H1 (cell line): ENCODE measurements at regions not wholly inside any gene's neighbourhood (a gene's known extent, or its start where the extent isn't known, plus 50 kb on each side); places are given as distances from the start of the nearest gene placed in this dataset.

Experiments
- CTCF ChIA-PET: fragments of 300-600 bp; sonication (Branson Sonifier 250); formaldehyde crosslinking; loops from one replicate; lab custom pipeline; 2021; ENCODE audit not compliant: partially characterized antibody; lab: Charles Lee
- POLR2A ChIA-PET: fragments of 300-600 bp; sonication (Branson Sonifier 250); formaldehyde crosslinking; loops from one replicate; lab custom pipeline; 2021; ENCODE audit warnings: inconsistent platforms; ENCODE audit not compliant: partially characterized antibody; lab: Charles Lee
- DNase-seq, 2 experiments: peaks; one replicate each; pipeline versions ENCODE4 v3.0.0 to v3.0.0-alpha.2; 2010 to 2022; ENCODE audit warnings: low spot score in 2 of 2, low read depth in 1 of 2, mixed read lengths in 1 of 2
- FAIRE-seq: peaks from 2 replicates; lab custom pipeline; 2011; peaks lifted over from hg19 to GRCh38; lab: Jason Lieb, UNC
- H2AFZ ChIP-seq: 2 replicates; pipeline ENCODE4 v1.8.1; 2012; ENCODE audit warnings: low read length, inconsistent platforms
- H2AK5ac ChIP-seq: 2 replicates; pipeline ENCODE4 v1.6.1; 2013; ENCODE audit warnings: low read depth, low read length
- H2BK120ac ChIP-seq: replicated peaks from 2 replicates; pipeline ENCODE3; 2013; ENCODE audit warnings: low read depth, low read length, inconsistent platforms
- H2BK12ac ChIP-seq: 2 replicates; pipeline ENCODE4 v1.6.1; 2013; ENCODE audit warnings: low read depth, low read length
- H2BK15ac ChIP-seq: 2 replicates; pipeline ENCODE4 v1.6.1; 2013; ENCODE audit warnings: low read length
- H2BK20ac ChIP-seq: 2 replicates; pipeline ENCODE4 v1.6.1; 2013; ENCODE audit warnings: low read length
- H2BK5ac ChIP-seq: 2 replicates; pipeline ENCODE4 v1.6.1; 2013; ENCODE audit warnings: low read depth, low read length
- H3K14ac ChIP-seq: 2 replicates; pipeline ENCODE4 v1.6.1; 2013; ENCODE audit warnings: inconsistent platforms; ENCODE audit not compliant: insufficient read length
- H3K18ac ChIP-seq: 2 replicates; pipeline ENCODE4 v1.6.1; 2013; ENCODE audit warnings: low read length; ENCODE audit errors: extremely low read depth
- H3K23ac ChIP-seq: 2 replicates; pipeline ENCODE4 v1.6.1; 2013; ENCODE audit warnings: inconsistent platforms; ENCODE audit not compliant: insufficient read length
- H3K23me2 ChIP-seq: 2 replicates; pipeline ENCODE4 v1.6.1; 2013; ENCODE audit warnings: low read depth, low read length
- H3K27ac ChIP-seq: 2 replicates; pipeline ENCODE4 v1.6.1; 2011; ENCODE audit warnings: low read depth, low read length, inconsistent platforms
- H3K27me3 ChIP-seq, 4 experiments: replicated peaks in 1 of 4; 1 replicate in 1 of 4; 2 replicates in 3 of 4; pipeline versions ENCODE4 v1.6.1 to v1.8.1; 2011 to 2013; ENCODE audit warnings: low read length in 3 of 4, mild to moderate bottlenecking in 3 of 4, inconsistent platforms in 2 of 4, mixed read lengths in 2 of 4, moderate library complexity in 1 of 4; ENCODE audit not compliant: control insufficient read depth in 3 of 4, insufficient read depth in 3 of 4; ENCODE audit errors: extremely low read depth in 1 of 4
- H3K36me3 ChIP-seq, 4 experiments: 2 replicates each; pipeline versions ENCODE4 v1.6.1 to v1.8.1; 2011 to 2013; ENCODE audit warnings: mild to moderate bottlenecking in 4 of 4, low read length in 3 of 4, moderate library complexity in 2 of 4, control low read depth in 1 of 4, inconsistent platforms in 1 of 4; ENCODE audit not compliant: insufficient read depth in 4 of 4, control insufficient read depth in 2 of 4
- H3K4ac ChIP-seq: replicated peaks from 2 replicates; pipeline ENCODE3; 2013; ENCODE audit warnings: low read length, low read depth, mixed read lengths, inconsistent platforms; ENCODE audit not compliant: insufficient read length
- H3K4me1 ChIP-seq, 4 experiments: replicated peaks in 1 of 4; 1 replicate in 1 of 4; 2 replicates in 3 of 4; pipeline versions ENCODE4 v1.6.1 to v1.8.1; 2011 to 2013; ENCODE audit warnings: low read length in 3 of 4, inconsistent platforms in 2 of 4, mixed read lengths in 1 of 4; ENCODE audit not compliant: insufficient read depth in 4 of 4, control insufficient read depth in 3 of 4
- H3K4me2 ChIP-seq, 2 experiments: 2 replicates each; pipeline versions ENCODE4 v1.6.1 to v1.8.1; 2011 to 2013; ENCODE audit warnings: low read depth in 2 of 2, low read length in 2 of 2, control low read depth in 1 of 2, inconsistent platforms in 1 of 2, mild to moderate bottlenecking in 1 of 2; ENCODE audit not compliant: insufficient read depth in 1 of 2
- H3K4me3 ChIP-seq, 4 experiments: fragments of 200-600, 300-600 bp in 1 of 4; sonication (generic), shearing (Covaris generic), sonication (Bioruptor Twin) in 1 of 4; 2 replicates each; pipeline versions ENCODE4 v1.5.1 to v1.8.1; 2011 to 2016; ENCODE audit warnings: low read length in 4 of 4, low read depth in 3 of 4, control low read depth in 2 of 4, inconsistent platforms in 2 of 4, mild to moderate bottlenecking in 2 of 4, mixed read lengths in 1 of 4, moderate library complexity in 1 of 4; ENCODE audit not compliant: insufficient read depth in 2 of 4; ENCODE audit errors: extremely low read depth in 1 of 4
- H3K56ac ChIP-seq: replicated peaks from 2 replicates; pipeline ENCODE3; 2013; ENCODE audit warnings: low read depth, mild to moderate bottlenecking, mixed read lengths, low read length, inconsistent platforms; ENCODE audit not compliant: insufficient read length
- H3K79me1 ChIP-seq: 2 replicates; pipeline ENCODE4 v1.6.1; 2013; ENCODE audit warnings: low read depth, low read length, control low read depth
- H3K79me2 ChIP-seq, 2 experiments: 2 replicates each; pipeline versions ENCODE4 v1.6.1 to v1.8.1; 2012 to 2013; ENCODE audit warnings: low read length in 2 of 2, mild to moderate bottlenecking in 2 of 2, inconsistent platforms in 1 of 2; ENCODE audit not compliant: insufficient read depth in 2 of 2, control insufficient read depth in 1 of 2
- H3K9ac ChIP-seq, 4 experiments: replicated peaks in 1 of 4; 1 replicate in 1 of 4; 2 replicates in 3 of 4; pipeline versions ENCODE4 v1.6.1 to v1.8.1; 2011 to 2013; ENCODE audit warnings: low read depth in 3 of 4, low read length in 3 of 4, control low read depth in 2 of 4, mild to moderate bottlenecking in 2 of 4, moderate library complexity in 2 of 4, inconsistent platforms in 1 of 4; ENCODE audit errors: extremely low read depth in 1 of 4
- H3K9me3 ChIP-seq, 2 experiments: 2 replicates each; pipeline versions ENCODE4 v1.6.1 to v1.8.1; 2012 to 2013; ENCODE audit warnings: mild to moderate bottlenecking in 2 of 2, moderate library complexity in 2 of 2, control low read depth in 1 of 2, inconsistent platforms in 1 of 2, low read depth in 1 of 2, low read length in 1 of 2, mixed read lengths in 1 of 2; ENCODE audit not compliant: insufficient read depth in 2 of 2
- H4K20me1 ChIP-seq, 2 experiments: replicated peaks in 1 of 2; 2 replicates each; pipeline versions ENCODE3 to v1.8.1; 2011 to 2013; ENCODE audit warnings: inconsistent platforms in 2 of 2, low read length in 2 of 2, mild to moderate bottlenecking in 1 of 2; ENCODE audit not compliant: insufficient read depth in 2 of 2, control insufficient read depth in 1 of 2
- H4K5ac ChIP-seq: 2 replicates; pipeline ENCODE4 v1.6.1; 2013; ENCODE audit warnings: low read length, low read depth, mixed read lengths, inconsistent platforms; ENCODE audit not compliant: insufficient read length
- H4K8ac ChIP-seq: 2 replicates; pipeline ENCODE4 v1.8.0; 2013; ENCODE audit warnings: mild to moderate bottlenecking, moderate library complexity, low read length, inconsistent platforms; ENCODE audit not compliant: insufficient read depth; ENCODE audit errors: extremely low read depth
- H4K91ac ChIP-seq: replicated peaks from 2 replicates; pipeline ENCODE3; 2013; ENCODE audit warnings: low read length, mixed read lengths, inconsistent platforms; ENCODE audit not compliant: insufficient read length
- CBX5 ChIP-seq: fragments of 300-800, 300-1000 bp; sonication (generic); IDR thresholded peaks from 2 replicates; pipeline ENCODE4 v1.7.1; 2016; ENCODE audit warnings: antibody characterized with exemption, low read length, low read depth
- CEBPB ChIP-seq: IDR thresholded peaks from 2 replicates; pipeline ENCODE4 v1.6.1; 2012; ENCODE audit warnings: low read depth, low read length
- JUN ChIP-seq: IDR thresholded peaks from 2 replicates; pipeline ENCODE4 v1.6.1; 2011; ENCODE audit warnings: low read depth, mild to moderate bottlenecking, improper control_type of control experiment, low read length
- POLR2AphosphoS5 ChIP-seq: IDR thresholded peaks from 2 replicates; pipeline ENCODE4 v1.6.1; 2011; ENCODE audit warnings: low read depth, low read length
- RAD21 ChIP-seq, 2 experiments: IDR thresholded peaks in 1 of 2; conservative IDR thresholded peaks in 1 of 2; 2 replicates each; pipeline ENCODE4 v1.6.1; 2011; ENCODE audit warnings: low read depth in 2 of 2, low read length in 2 of 2, improper control_type of control experiment in 1 of 2, inconsistent platforms in 1 of 2, mild to moderate bottlenecking in 1 of 2, moderate library complexity in 1 of 2
- SAP30 ChIP-seq: fragments of 300-600 bp; sonication (generic); IDR thresholded peaks from 2 replicates; pipeline ENCODE4 v1.7.1; 2012; ENCODE audit warnings: low read length, moderate library complexity, mild to moderate bottlenecking, inconsistent platforms; ENCODE audit not compliant: insufficient read depth, insufficient replicate concordance
- SIRT6 ChIP-seq: IDR thresholded peaks from one replicate; pipeline ENCODE4 v1.7.1; 2012; ENCODE audit warnings: low read length, inconsistent platforms
- SP1 ChIP-seq: IDR thresholded peaks from 2 replicates; pipeline ENCODE4 v1.6.1; 2011; ENCODE audit warnings: low read depth, low read length
- WGBS, 2 experiments: shearing (Covaris generic) in 1 of 2; methylation state at CpG; one replicate each; pipeline versions ENCODE4 v1.1.6 to v1.1.7; 2013 to 2015; ENCODE audit warnings: low lambda C conversion rate in 2 of 2, mixed read lengths in 2 of 2, inconsistent platforms in 1 of 2, low coverage in 1 of 2, missing lambda C conversion rate in 1 of 2; ENCODE audit not compliant: insufficient replicate concordance in 2 of 2, insufficient coverage in 1 of 2, insufficient read length in 1 of 2; ENCODE audit errors: extremely low coverage in 1 of 2, missing lambda C conversion rate in 1 of 2; 5-methylcytosine and 5-hydroxymethylcytosine counted together
- TF ChIP-seq, protein P1 (sequence below): IDR thresholded peaks from 2 replicates; pipeline ENCODE4 v1.6.1; 2012; ENCODE audit warnings: low read length, inconsistent platforms

GRCh38 chr7:142385491-142386340 lies 127.9 kb upstream of the PRSS58 start:
- WGBS, 2 experiments = 59% methylated on average over 8 of the region's 8 CpGs; no CpG with 5 or more reads in 1 of the 2 experiments
- Histone ChIP-seq H2BK20ac (no peak overlapping the region), H3K4me1 (no peaks in the 10 kb centered on the region; a peak in 1 of 7 replicates), H2AFZ (no peak overlapping the region), H2BK5ac (no peak overlapping the region), H3K36me3 (no peaks in the 10 kb centered on the region), H3K79me1 (no peaks in the 10 kb centered on the region), H3K56ac (no peak overlapping the region), H3K4ac (no peak overlapping the region), H3K4me3 (no peak overlapping the region), H3K23ac (no peak overlapping the region), H3K79me2 (no peaks in the 10 kb centered on the region), H3K14ac (no peak overlapping the region), H2BK15ac (no peak overlapping the region; the same call in 1 of the 2 replicates), H3K23me2 (no peaks in the 10 kb centered on the region), H3K9me3 (no peaks in the 10 kb centered on the region), H2BK12ac (no peak overlapping the region), H4K8ac (no peak overlapping the region; the same call in 1 of the 2 replicates), H2AK5ac (no peak overlapping the region), H2BK120ac (no peak overlapping the region), H3K27me3 (no peaks in the 10 kb centered on the region), H4K5ac (no peak overlapping the region), H4K91ac (no peak overlapping the region), H3K4me2 (no peak overlapping the region), H4K20me1 (no peaks in the 10 kb centered on the region), H3K27ac (no peak overlapping the region), H3K9ac (no peak overlapping the region), H3K18ac (no peak overlapping the region)
- CTCF ChIA-PET = interaction anchor here (0.5 to 12.3 kb wide), 67 partner anchors 11 to 1876 kb away, joined by 3 to 337 read pairs (median 5); no protein-coding TSS in a partner anchor
- DNase-seq (peak in 1 of 2 experiments; percentile 68), FAIRE-seq (peak; percentile 52)
- POLR2A ChIA-PET = no interaction called here
- TF ChIP-seq, protein P1, sequence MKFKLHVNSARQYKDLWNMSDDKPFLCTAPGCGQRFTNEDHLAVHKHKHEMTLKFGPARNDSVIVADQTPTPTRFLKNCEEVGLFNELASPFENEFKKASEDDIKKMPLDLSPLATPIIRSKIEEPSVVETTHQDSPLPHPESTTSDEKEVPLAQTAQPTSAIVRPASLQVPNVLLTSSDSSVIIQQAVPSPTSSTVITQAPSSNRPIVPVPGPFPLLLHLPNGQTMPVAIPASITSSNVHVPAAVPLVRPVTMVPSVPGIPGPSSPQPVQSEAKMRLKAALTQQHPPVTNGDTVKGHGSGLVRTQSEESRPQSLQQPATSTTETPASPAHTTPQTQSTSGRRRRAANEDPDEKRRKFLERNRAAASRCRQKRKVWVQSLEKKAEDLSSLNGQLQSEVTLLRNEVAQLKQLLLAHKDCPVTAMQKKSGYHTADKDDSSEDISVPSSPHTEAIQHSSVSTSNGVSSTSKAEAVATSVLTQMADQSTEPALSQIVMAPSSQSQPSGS = no peak
- TF ChIP-seq RAD21 (IDR thresholded peaks at IDR 0.05 in 1 of 2, conservative IDR thresholded peaks at IDR 0.05 in 1 of 2; ENCODE audit: low read depth in 2 of 2, low read length in 2 of 2) = peak; percentile 52 to 65; a peak in 3 of 4 replicates
- no peak for TF ChIP-seq SIRT6
- no peak for TF ChIP-seq SP1
- peak; percentile 82 for TF ChIP-seq CEBPB
- no peak for TF ChIP-seq JUN
- no peak for TF ChIP-seq POLR2AphosphoS5
- TF ChIP-seq SAP30 = no peak
- no peak for TF ChIP-seq CBX5
